HEK293T (cell line): ENCODE measurements at regions not wholly inside any gene's neighbourhood (a gene's known extent, or its start where the extent isn't known, plus 50 kb on each side); places are given as distances from the start of the nearest gene placed in this dataset.

Experiments used
- CTCF ChIA-PET: fragments of 350-600 bp; formaldehyde crosslinking; extraction: SDS; loops from one replicate; lab custom pipeline; 2021; ENCODE audit warnings: antibody characterized with exemption, inconsistent platforms; lab: Yijun Ruan, JAX
- POLR2A ChIA-PET: fragments of 350-600 bp; formaldehyde crosslinking; extraction: SDS; loops from one replicate; lab custom pipeline; 2020; ENCODE audit warnings: antibody characterized with exemption, inconsistent platforms; lab: Yijun Ruan, JAX
- DNase-seq: peaks from one replicate; pipeline ENCODE4 v3.0.0; 2012; ENCODE audit warnings: mixed read lengths; ENCODE audit errors: extremely low spot score
- ARNT ChIP-seq: fragments of 450-650 bp; IDR thresholded peaks from 2 replicates; pipeline ENCODE4 v1.6.1; 2017; ENCODE audit warnings: mild to moderate bottlenecking
- BHLHE40 ChIP-seq: fragments of 450-650 bp; IDR thresholded peaks from 2 replicates; pipeline ENCODE4 v1.6.1; 2016; ENCODE audit warnings: mild to moderate bottlenecking, moderate library complexity, borderline replicate concordance
- CTBP1 ChIP-seq: fragments of 450-650 bp; IDR thresholded peaks from 2 replicates; pipeline ENCODE4 v1.6.1; 2016; ENCODE audit warnings: borderline replicate concordance
- ELF4 ChIP-seq: fragments of 450-650 bp; IDR thresholded peaks from 2 replicates; pipeline ENCODE4 v1.6.1; 2017; ENCODE audit warnings: antibody characterized with exemption
- FOXA1 ChIP-seq: fragments of 450-650 bp; IDR thresholded peaks from 2 replicates; pipeline ENCODE4 v1.6.1; 2016; ENCODE audit warnings: mild to moderate bottlenecking
- FOXK2 ChIP-seq: fragments of 450-650 bp; IDR thresholded peaks from 2 replicates; pipeline ENCODE4 v1.6.1; 2016; ENCODE audit warnings: mild to moderate bottlenecking
- FOXM1 ChIP-seq: fragments of 450-650 bp; IDR thresholded peaks from 2 replicates; pipeline ENCODE4 v1.6.1; 2017; ENCODE audit warnings: mild to moderate bottlenecking, borderline replicate concordance
- HDGF ChIP-seq: fragments of 450-650 bp; IDR thresholded peaks from 2 replicates; pipeline ENCODE4 v1.6.1; 2017; ENCODE audit warnings: antibody characterized with exemption, borderline replicate concordance
- L3MBTL2 ChIP-seq: fragments of 450-650 bp; conservative IDR thresholded peaks from 2 replicates; pipeline ENCODE4 v1.6.1; 2016; ENCODE audit warnings: mild to moderate bottlenecking
- LEF1 ChIP-seq: fragments of 450-650 bp; IDR thresholded peaks from 2 replicates; pipeline ENCODE4 v1.6.1; 2017; ENCODE audit warnings: mild to moderate bottlenecking, borderline replicate concordance
- NFRKB ChIP-seq: fragments of 450-650 bp; IDR thresholded peaks from 2 replicates; pipeline ENCODE4 v1.6.1; 2016; ENCODE audit warnings: mild to moderate bottlenecking, moderate library complexity
- SP1 ChIP-seq: fragments of 450-650 bp; IDR thresholded peaks from 2 replicates; pipeline ENCODE4 v1.6.1; 2017
- SUZ12 ChIP-seq: fragments of 450-650 bp; IDR thresholded peaks from 2 replicates; pipeline ENCODE4 v1.6.1; 2016; ENCODE audit warnings: mild to moderate bottlenecking
- TARDBP ChIP-seq: fragments of 450-650 bp; IDR thresholded peaks from 2 replicates; pipeline ENCODE4 v1.6.1; 2016
- ZNF384 ChIP-seq: fragments of 450-650 bp; IDR thresholded peaks from 2 replicates; pipeline ENCODE4 v1.6.1; 2016
- TF ChIP-seq, protein P1 (sequence below): fragments of 450-650 bp; IDR thresholded peaks from 2 replicates; pipeline ENCODE4 v1.6.1; 2016

DNA sequence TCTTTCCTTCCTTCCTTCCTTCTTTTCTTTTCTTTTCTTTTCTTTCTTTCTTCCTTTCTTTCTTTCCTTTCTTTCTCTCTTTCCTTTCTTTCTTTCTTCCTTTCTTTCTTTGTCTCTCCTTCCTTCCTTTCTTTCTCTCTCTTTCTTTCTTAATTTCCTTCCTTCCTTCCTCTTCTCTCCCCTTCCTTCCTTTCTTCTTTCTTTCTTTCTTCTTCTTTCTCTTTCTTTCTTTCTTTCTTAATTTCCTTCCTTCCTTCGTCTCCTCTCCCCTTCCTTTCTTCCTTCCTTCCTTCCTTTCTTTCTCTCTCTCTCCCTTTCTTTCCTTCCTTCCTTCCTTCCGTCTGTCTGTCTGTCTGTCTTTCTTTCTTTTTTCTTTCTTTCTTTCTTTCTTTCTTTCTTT lies 1446.5 kb upstream of the GOT2 start:
- TF ChIP-seq FOXK2 (no peak), FOXM1 (no peak), CTBP1 (no peak), BHLHE40 (no peak), FOXA1 (no peak), TARDBP (no peak), ELF4 (no peak), ARNT (no peak), SP1 (no peak)
- TF ChIP-seq, protein P1, sequence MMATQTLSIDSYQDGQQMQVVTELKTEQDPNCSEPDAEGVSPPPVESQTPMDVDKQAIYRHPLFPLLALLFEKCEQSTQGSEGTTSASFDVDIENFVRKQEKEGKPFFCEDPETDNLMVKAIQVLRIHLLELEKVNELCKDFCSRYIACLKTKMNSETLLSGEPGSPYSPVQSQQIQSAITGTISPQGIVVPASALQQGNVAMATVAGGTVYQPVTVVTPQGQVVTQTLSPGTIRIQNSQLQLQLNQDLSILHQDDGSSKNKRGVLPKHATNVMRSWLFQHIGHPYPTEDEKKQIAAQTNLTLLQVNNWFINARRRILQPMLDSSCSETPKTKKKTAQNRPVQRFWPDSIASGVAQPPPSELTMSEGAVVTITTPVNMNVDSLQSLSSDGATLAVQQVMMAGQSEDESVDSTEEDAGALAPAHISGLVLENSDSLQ, result no peak
- no peak for DNase-seq
- POLR2A ChIA-PET, result no interaction called here
- CTCF ChIA-PET, result no interaction called here

DNA sequence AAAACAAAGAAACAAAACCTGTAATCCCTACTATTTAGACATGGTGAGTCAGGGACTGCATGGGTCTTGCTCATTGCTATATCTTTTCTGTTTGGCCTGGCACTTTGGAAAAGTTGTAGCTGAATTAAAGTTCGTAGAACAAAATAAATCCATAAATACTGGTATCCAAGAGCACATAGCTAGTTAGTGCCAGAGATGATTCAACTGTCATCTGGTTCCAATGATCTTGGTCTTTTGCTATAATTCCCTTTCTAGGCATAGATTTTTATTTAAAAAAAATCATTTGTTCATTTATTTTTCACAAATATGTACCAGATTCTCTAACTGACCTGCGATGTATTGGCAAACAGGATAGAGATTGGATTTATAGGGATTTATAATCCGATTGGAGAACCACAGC lies 1436.1 kb upstream of the GOT2 start:
- ChIA-PET POLR2A (no interaction called here), CTCF (no interaction called here)
- no peak for DNase-seq
- no peak for TF ChIP-seq HDGF
- no peak for TF ChIP-seq BHLHE40
- no peak for TF ChIP-seq ARNT
- TF ChIP-seq, protein P1, result no peak
- TF ChIP-seq TARDBP, result no peak
- no peak for TF ChIP-seq SP1
- no peak for TF ChIP-seq FOXA1
- no peak for TF ChIP-seq CTBP1
- no peak for TF ChIP-seq LEF1
- TF ChIP-seq FOXK2, result no peak
- no peak for TF ChIP-seq ELF4
- no peak for TF ChIP-seq FOXM1
- TF ChIP-seq L3MBTL2, result no peak
- TF ChIP-seq SUZ12, result no peak
- TF ChIP-seq NFRKB, result no peak
- no peak for TF ChIP-seq ZNF384

DNA sequence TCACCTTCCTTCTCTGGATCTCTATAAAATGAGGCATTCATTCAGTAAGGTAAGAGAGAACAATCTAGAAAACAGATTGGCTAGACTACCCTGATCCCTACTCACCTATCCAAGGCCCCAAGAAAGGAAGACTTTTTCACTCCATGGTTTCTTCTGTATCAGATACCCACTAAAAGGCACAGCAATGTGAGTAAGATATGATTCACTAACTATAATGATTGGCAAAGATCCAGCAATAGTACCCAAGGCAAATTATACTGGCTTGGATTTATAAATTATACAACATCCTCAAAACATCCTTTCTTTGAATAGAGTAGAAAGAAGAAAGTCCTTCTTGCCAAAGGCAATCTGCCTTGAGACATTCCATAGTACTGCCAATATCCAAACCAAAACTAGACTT lies 1432.0 kb upstream of the GOT2 start:
- TF ChIP-seq TARDBP (no peak), SP1 (no peak), ARNT (no peak), FOXM1 (no peak), ZNF384 (no peak), SUZ12 (no peak), FOXA1 (no peak), FOXK2 (no peak), ELF4 (no peak), HDGF (no peak), NFRKB (no peak), L3MBTL2 (no peak), LEF1 (no peak), BHLHE40 (no peak), CTBP1 (no peak)
- TF ChIP-seq, protein P1, result no peak
- ChIA-PET CTCF (no interaction called here), POLR2A (no interaction called here)

DNA sequence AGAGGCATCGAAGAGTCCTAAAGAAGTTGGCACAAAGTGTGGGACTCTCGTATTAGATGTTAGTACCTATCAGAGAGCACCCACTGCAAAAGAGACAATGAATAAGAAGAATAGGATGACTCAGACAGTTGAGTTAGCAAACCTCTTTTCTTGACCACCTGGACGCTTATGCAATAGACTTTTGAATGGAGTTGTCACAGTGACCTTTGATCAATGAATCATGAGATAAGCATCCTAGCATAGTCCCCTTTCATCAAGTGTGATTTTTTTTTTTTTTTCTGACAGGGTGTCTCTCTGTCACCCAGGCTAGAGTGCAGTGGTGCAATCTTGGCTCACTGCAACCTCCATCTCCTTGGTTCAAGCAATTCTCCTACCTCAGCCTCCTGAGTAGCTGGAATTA lies 1417.9 kb upstream of the GOT2 start:
- ChIA-PET POLR2A (no interaction called here), CTCF (no interaction called here)
- no peak for DNase-seq
- TF ChIP-seq LEF1 (no peak), FOXK2 (no peak), FOXA1 (no peak), CTBP1 (no peak), ZNF384 (no peak), NFRKB (no peak), ARNT (no peak), BHLHE40 (no peak), SUZ12 (no peak), ELF4 (no peak), L3MBTL2 (no peak), HDGF (no peak), SP1 (no peak), FOXM1 (no peak), TARDBP (no peak)
- TF ChIP-seq, protein P1, result no peak

More for the DNA sequence above, 1432.0 kb upstream of the GOT2 start:
- no peak for DNase-seq

DNA sequence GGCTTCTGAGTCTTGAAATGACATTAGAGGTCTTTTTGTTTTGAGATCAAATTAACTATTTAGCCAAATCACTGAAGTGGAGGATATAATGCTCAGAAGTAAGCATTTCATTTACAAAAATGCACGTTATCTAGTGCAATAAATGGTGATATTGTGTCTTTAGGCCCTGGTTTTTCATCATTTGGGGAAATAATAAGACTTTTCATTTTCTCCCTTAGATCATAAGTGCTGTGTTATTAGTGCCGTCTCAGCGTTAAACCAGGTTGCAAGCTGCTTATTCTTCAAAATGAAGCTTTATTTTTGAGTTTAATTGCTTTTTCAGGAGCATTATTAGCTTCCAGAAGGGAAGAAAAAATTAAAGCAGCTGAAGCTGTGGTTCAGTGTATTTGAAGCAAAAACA lies 1416.8 kb upstream of the GOT2 start:
- ChIA-PET POLR2A (no interaction called here), CTCF (no interaction called here)
- TF ChIP-seq L3MBTL2, result no peak
- TF ChIP-seq CTBP1, result no peak
- no peak for TF ChIP-seq FOXA1
- DNase-seq, result no peak

DNA sequence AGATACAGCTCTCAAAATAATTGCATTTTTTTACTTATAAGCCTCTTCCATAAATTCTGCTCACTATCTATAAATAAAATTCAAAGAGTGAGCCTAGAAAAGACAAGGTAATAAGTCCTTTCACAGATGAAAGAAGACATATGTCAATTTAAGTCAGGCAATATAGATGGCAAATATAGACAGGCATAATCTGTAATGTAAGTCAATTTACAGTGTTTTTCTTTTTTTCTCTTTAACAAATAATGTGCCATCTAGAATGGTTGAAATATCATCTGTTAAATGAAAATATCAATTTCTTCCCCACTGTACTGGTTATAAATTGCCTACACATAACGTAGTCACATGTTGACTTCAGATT lies 1409.2 kb upstream of the GOT2 start:
- POLR2A ChIA-PET, result no interaction called here
- DNase-seq, result no peak
- TF ChIP-seq SP1, result no peak
- no peak for TF ChIP-seq ELF4
- no peak for TF ChIP-seq HDGF
- no peak for TF ChIP-seq FOXA1
- TF ChIP-seq CTBP1, result no peak
- TF ChIP-seq FOXM1, result no peak
- no peak for TF ChIP-seq ARNT
- no peak for TF ChIP-seq FOXK2
- no peak for TF ChIP-seq LEF1
- no peak for TF ChIP-seq SUZ12
- no peak for TF ChIP-seq TARDBP
- TF ChIP-seq, protein P1, result no peak
- TF ChIP-seq L3MBTL2, result no peak
- TF ChIP-seq NFRKB, result no peak
- TF ChIP-seq ZNF384, result no peak
- no peak for TF ChIP-seq BHLHE40
- CTCF ChIA-PET, result no interaction called here
